Type B pancreatic cell (in vitro differentiated cells): ENCODE measurements at regions not wholly inside any gene's neighbourhood (a gene's known extent, or its start where the extent isn't known, plus 50 kb on each side); places are given as distances from the start of the nearest gene placed in this dataset.
A peak's percentile ranks its signal among the peaks of the same experiment; 100 is the strongest.

Experiments used
- DNase-seq: peaks from one replicate; pipeline ENCODE4 v3.0.0; 2021; ENCODE audit warnings: mixed read lengths; ENCODE audit not compliant: unreplicated experiment; ENCODE audit errors: extremely low spot score
- H3K27ac Mint-ChIP-seq: 2 replicates; pipeline ENCODE4 v1.8.0; 2021; ENCODE audit warnings: mild to moderate bottlenecking, mixed read lengths
- H3K27me3 Mint-ChIP-seq: 2 replicates; pipeline ENCODE4 v1.8.0; 2021; ENCODE audit warnings: mixed read lengths
- H3K36me3 Mint-ChIP-seq: 2 replicates; pipeline ENCODE4 v1.8.0; 2021; ENCODE audit warnings: mixed read lengths
- H3K4me1 Mint-ChIP-seq: one replicate; pipeline ENCODE4 v1.8.0; 2021; ENCODE audit warnings: mixed read lengths; ENCODE audit not compliant: unreplicated experiment
- H3K4me3 Mint-ChIP-seq: 2 replicates; pipeline ENCODE4 v1.8.0; 2021; ENCODE audit warnings: mild to moderate bottlenecking, mixed read lengths
- H3K9me3 Mint-ChIP-seq: 2 replicates; pipeline ENCODE4 v1.8.0; 2021; ENCODE audit warnings: mixed read lengths
- CTCF ChIP-seq: fragments of 200-600 bp; sonication (generic); conservative IDR thresholded peaks from 2 replicates; pipeline ENCODE4 v1.5.0; 2021; ENCODE audit warnings: antibody characterized with exemption, mild to moderate bottlenecking

GRCh38 chr20:6993511-6993910 lies 226.0 kb downstream of the BMP2 start:
- Mint-ChIP-seq H3K9me3 (peaks cover 9% of the 10 kb centered on the region), H3K27ac (peak overlapping the region; percentile 51), H3K4me1 (peaks cover 5% of the 10 kb centered on the region), H3K4me3 (no peak overlapping the region), H3K27me3 (peaks cover 4% of the 10 kb centered on the region), H3K36me3 (no peaks in the 10 kb centered on the region)
- no peak for TF ChIP-seq CTCF
- no peak for DNase-seq

- H3K27ac Mint-ChIP-seq: peak overlapping the region; percentile 51
- peaks cover 9% of the 10 kb centered on the region for H3K9me3 Mint-ChIP-seq
- no peak for TF ChIP-seq CTCF
- peaks cover 5% of the 10 kb centered on the region for H3K4me1 Mint-ChIP-seq
- peak overlapping the region; percentile 4 for H3K4me3 Mint-ChIP-seq
- no peaks in the 10 kb centered on the region for H3K36me3 Mint-ChIP-seq
- DNase-seq: no peak
- peaks cover 4% of the 10 kb centered on the region for H3K27me3 Mint-ChIP-seq
Observed at GRCh38 chr20:6994452-6994851, 227.0 kb downstream of the BMP2 start.

DNA sequence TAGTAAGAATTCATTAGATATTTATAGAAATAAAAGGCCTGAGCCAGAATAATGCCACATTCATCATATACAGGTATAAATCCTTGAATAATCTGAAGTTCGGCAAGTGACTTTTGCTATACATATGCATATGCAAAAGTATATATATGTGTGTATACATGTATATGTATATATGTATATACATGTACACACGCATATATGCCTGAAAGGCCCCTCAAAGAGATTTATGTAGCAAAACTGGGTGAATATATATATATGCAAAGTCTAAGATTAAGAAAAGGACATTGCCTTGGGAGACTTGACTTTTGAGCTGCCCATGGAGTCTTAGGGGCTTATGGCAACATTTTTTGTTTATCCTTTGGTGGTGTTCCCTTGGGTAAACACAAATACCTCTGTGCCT lies 231.4 kb downstream of the BMP2 start:
- no peak for TF ChIP-seq CTCF
- Mint-ChIP-seq H3K36me3 (no peaks in the 10 kb centered on the region), H3K9me3 (peaks cover 9% of the 10 kb centered on the region), H3K4me3 (no peak overlapping the region), H3K4me1 (peaks cover 5% of the 10 kb centered on the region), H3K27me3 (peaks cover 4% of the 10 kb centered on the region), H3K27ac (no peak overlapping the region)
- no peak for DNase-seq

DNA sequence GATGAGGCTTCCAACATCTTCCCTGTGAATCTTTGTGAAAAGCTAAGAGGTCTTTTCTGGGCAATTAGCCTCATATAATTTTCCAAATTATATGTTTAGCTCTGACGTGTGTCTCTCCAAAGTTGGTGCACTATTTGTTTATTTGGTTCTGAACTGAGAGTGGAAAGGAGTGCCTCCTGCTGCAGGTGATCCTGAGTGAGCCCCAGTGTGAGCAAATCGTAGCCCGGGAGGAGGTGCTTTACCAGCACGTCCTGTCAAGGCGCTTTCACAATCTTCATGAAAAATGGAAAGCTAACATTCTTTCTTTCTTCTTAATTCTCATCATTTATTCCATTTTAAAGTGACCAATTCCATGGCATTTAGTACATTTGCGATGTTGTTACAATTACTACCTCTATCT lies 231.9 kb downstream of the BMP2 start:
- H3K36me3 Mint-ChIP-seq: no peaks in the 10 kb centered on the region
- no peak for DNase-seq
- H3K27me3 Mint-ChIP-seq: peaks cover 3% of the 10 kb centered on the region
- H3K4me1 Mint-ChIP-seq: peaks cover 3% of the 10 kb centered on the region
- no peak for TF ChIP-seq CTCF
- H3K9me3 Mint-ChIP-seq: peaks cover 7% of the 10 kb centered on the region
- H3K4me3 Mint-ChIP-seq: no peak overlapping the region
- H3K27ac Mint-ChIP-seq: no peak overlapping the region

DNA sequence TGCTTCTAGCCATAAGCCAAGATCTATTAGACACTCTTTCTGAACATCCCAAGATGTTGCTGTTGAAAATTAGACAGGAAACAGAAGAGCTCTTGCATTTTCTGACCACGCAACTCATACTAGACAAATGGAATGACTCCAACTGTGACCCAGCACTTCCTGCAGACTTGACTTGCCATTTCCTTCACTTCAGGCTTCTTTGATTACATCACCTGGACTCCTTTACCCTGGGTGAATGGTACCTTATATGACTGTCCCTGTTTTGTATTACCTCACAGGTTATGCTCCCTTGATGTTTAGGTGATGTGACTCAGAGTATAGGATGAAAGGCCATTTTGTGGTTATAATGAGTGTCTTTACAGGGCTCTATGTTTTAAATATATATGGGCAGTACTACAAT lies 236.1 kb downstream of the BMP2 start:
- no peak for TF ChIP-seq CTCF
- DNase-seq: no peak
- Mint-ChIP-seq H3K4me3 (no peak overlapping the region), H3K27ac (no peak overlapping the region), H3K36me3 (no peaks in the 10 kb centered on the region), H3K9me3 (peaks cover 14% of the 10 kb centered on the region), H3K4me1 (no peaks in the 10 kb centered on the region), H3K27me3 (no peaks in the 10 kb centered on the region)

DNA sequence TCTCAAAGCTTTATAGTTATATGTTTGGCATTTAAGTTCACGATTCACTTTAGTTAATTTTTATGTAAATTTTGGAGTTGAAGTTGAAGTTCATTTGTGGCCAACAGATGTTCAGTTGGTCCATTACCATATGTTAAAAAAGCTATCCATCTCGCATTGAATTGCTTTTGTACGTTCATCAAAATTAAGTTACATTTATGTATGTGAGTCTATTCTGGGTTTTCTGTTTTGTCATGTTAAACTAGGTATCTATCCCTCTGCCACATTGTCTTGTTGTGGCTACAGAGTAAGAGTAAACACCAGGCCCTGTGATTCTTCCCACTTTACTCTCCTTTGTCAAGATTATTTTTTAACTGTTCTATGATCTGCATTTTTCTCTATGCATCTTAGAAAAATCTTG lies 237.3 kb downstream of the BMP2 start:
- Mint-ChIP-seq H3K4me1 (no peaks in the 10 kb centered on the region), H3K27ac (no peak overlapping the region), H3K27me3 (no peaks in the 10 kb centered on the region), H3K36me3 (no peaks in the 10 kb centered on the region), H3K4me3 (no peak overlapping the region), H3K9me3 (peaks cover 20% of the 10 kb centered on the region)
- DNase-seq: no peak
- TF ChIP-seq CTCF: no peak
